Dedifferentiated amniotic fluid mesenchymal stem cell (primary cell): ENCODE measurements at regions not wholly inside any gene's neighbourhood (a gene's known extent, or its start where the extent isn't known, plus 50 kb on each side); places are given as distances from the start of the nearest gene placed in this dataset.

Experiments
- DNase-seq: peaks from one replicate; pipeline ENCODE4 v3.0.0-alpha.2; 2016; ENCODE audit errors: extremely low spot score

GRCh38 chr12:29039013-29039412 lies 110.1 kb upstream of the FAR2 start:
- peak; percentile 68 for DNase-seq

GRCh38 chr12:29041621-29042020 lies 107.5 kb upstream of the FAR2 start:
- DNase-seq: peak; percentile 75

GRCh38 chr12:29043069-29043468 lies 106.0 kb upstream of the FAR2 start:
- DNase-seq: no peak

GRCh38 chr12:29044799-29045198 lies 104.3 kb upstream of the FAR2 start:
- no peak for DNase-seq

- no peak for DNase-seq
Measured at GRCh38 chr12:29048787-29049186, 100.3 kb upstream of the FAR2 start.

- no peak for DNase-seq
Measured at GRCh38 chr12:29050503-29050902, 98.6 kb upstream of the FAR2 start.

GRCh38 chr12:29051221-29051620 lies 97.9 kb upstream of the FAR2 start:
- DNase-seq: no peak

DNA sequence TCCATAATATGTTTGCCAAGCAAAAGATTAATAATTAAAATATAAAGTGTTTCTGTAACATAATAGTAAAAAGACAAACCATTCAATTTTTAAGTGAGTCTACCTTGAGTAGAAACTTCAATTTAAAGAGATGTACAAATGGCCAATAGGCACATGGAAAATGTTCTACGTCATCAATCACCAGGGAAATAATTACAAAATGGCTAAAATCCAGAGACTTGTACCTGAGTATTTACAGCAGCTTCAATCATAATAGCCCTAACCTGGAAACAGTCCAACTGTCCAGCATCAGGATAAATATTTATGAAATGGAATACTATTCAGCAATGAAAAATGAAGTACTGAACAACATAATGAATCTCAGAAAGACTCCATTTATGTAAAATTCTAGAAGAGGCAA lies 95.5 kb upstream of the FAR2 start:
- DNase-seq: no peak

DNA sequence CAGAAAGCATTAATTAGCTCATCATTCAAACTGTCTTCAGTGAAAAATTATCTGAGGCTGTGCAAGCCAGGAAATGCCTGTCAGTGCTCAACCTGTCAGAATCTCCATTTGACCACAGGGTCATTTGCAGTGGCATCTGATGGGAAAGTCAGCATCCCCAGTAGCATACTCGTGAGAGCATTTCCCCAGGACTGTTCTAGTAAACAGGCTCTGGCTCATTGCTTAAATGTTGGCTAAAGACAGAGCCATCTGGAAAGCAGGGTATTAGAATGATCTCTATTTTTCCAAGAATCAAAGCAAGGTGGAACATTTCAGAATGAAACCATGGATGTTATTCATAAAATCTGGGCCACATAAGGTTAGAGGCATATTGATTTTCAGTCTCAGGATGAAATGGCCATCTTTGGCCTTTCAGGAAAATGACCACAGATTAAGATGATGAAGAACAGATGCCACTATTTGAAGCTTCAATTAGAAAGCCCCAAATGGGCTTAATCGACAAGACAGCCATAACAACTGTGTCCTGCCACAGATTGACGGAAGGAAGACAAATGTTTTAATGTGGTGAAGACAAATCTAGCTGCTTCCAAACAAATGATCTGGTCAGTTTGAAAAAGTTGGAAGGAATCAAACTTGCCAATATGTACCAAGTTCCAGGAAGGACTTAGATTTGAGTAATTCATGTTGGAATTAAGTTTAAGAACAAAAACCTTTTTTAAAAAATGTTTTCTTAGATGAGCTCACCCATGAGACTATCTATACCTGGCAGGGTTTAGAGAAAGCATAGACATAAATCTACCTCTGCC lies 94.0 kb upstream of the FAR2 start:
- no peak for DNase-seq

- no peak for DNase-seq
Measured at GRCh38 chr12:29066011-29066588, 83.0 kb upstream of the FAR2 start.

- no peak for DNase-seq
Measured at GRCh38 chr12:29067430-29067829, 81.6 kb upstream of the FAR2 start.

DNA sequence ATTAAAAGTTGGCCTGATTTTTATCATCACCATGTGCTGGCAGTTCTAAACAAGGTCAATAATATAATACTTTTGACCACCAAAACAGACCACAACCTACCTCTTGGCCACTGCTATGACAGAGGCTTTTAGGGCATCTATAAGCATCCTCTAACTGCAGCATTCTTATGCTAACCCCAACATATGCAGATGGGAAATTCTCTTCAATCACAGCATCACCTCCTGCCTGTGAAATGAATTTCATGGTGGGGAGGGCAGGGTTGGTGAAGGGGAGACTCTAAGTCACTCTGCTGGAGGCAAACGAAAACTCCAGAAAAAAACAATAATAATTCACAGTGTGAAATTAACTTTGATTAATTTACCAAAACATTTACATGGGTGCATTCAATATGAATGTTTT lies 78.8 kb upstream of the FAR2 start:
- no peak for DNase-seq

GRCh38 chr12:29071099-29071498 lies 78.0 kb upstream of the FAR2 start:
- no peak for DNase-seq

- no peak for DNase-seq
Measured at GRCh38 chr12:29072631-29073030, 76.4 kb upstream of the FAR2 start.

- DNase-seq: peak; percentile 68
Measured at GRCh38 chr12:29073631-29074239, 75.3 kb upstream of the FAR2 start.

DNA sequence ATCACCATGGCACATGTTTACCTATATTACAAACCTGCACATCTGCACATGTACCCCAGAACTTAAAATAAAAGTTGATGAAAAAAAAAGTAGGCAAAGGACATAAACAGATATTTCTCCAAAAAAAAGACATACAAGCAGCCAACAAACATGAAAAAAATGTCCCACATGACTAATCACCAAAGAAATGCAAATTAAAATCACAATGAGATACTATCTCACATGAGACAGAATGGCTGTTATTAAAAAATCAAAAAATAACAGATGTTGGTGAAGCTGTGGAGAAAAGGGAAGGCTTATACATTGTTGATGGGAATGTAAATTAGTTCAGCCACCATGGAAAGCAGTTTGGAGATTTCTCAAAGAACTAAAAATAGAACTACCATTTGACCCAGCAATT lies 68.0 kb upstream of the FAR2 start:
- no peak for DNase-seq

DNA sequence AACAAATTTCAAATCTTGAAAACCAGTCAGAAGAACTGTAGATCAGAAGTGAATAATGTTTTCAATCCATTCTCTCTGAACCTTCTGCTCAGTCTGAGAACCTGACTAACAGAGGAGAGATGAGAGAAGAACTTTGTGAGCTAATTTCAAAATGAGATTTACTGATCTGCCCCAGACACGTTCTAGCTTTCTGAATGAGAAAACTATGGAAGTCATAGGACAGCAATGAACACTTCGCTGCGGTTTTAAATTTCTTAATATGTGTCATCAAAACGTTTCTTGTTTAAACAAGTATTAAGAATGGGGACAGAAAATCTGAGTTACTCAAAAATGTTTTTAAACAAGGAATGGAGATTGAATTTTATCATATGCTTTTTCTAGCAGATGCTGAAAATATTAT lies 66.6 kb upstream of the FAR2 start:
- no peak for DNase-seq

DNA sequence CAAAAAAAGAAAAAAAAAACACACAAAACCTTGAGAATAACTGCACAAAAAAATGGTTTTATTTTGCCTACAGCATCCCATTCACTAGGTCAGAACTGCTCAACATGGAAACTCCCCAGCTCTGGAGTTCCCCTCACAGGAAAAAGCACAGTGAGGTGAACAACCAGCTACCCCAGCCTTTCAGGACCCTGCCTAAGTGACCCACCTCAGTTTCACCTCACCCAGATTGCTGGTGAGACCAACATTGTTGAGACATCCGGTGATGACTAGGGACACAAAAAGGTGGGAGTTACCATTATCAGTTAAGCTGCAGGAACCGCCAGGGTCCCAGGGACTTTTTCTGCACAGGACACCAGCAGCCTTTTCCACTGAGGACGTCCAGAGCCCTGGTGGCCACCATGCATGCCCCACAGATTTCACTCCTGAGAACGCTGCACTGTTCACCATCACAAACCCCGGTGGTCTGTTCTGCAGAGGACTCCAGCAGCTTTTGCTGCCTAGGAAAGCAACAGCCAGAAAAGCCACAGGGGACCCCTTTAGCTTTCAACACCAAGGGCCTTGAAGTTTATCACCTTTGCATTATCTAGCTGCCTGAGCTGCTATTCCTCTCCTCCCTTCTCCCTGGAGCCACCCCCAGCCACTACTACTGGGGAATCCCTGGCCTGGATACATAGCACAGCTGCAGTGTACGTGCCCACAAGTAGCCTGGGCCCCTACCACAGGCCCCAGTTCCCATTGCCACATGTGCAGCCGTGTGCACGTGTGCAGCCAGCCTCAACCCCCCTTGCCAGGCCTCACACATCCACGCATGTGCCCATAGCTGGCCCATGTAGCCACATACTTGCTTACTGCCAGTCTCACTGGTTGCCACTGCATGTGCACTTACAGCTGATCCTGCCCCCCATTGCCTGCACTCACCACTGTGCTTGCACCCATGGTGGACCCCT lies 62.5 kb upstream of the FAR2 start:
- no peak for DNase-seq

- DNase-seq: no peak
Measured at GRCh38 chr12:29088611-29089219, 60.4 kb upstream of the FAR2 start.
